Esophagus squamous epithelium (tissue), 4 donors: ENCODE measurements at regions not wholly inside any gene's neighbourhood (a gene's known extent, or its start where the extent isn't known, plus 50 kb on each side); places are given as distances from the start of the nearest gene placed in this dataset.

Source experiments
- CTCF ChIP-seq, 6 experiments: fragments of 450-650 bp in 4 of 6; fragments of 200-600 bp in 2 of 6; sonication (generic) in 2 of 6; IDR thresholded peaks; one replicate each; pipeline ENCODE4 v1.5.1; 2016 to 2019; ENCODE audit warnings: antibody characterized with exemption in 6 of 6, mild to moderate bottlenecking in 4 of 6, moderate library complexity in 4 of 6
- POLR2A ChIP-seq, 4 donors: fragments of 450-650 bp; IDR thresholded peaks; one replicate each; pipeline ENCODE4 v1.6.1; 2017; ENCODE audit warnings: antibody characterized with exemption in 4 of 4, mild to moderate bottlenecking in 4 of 4, moderate library complexity in 3 of 4

- no peak for TF ChIP-seq POLR2A (IDR thresholded peaks at IDR 0.05)
- TF ChIP-seq CTCF (IDR thresholded peaks at IDR 0.05) = no peak
These were observed 107.8 kb upstream of the HS3ST5 start for GRCh38 chr6:114450631-114451030.
